ENCODE measurements at regions not wholly inside any gene's neighbourhood (a gene's known extent, or its start where the extent isn't known, plus 50 kb on each side); places are given as distances from the start of the nearest gene placed in this dataset.

DNA sequence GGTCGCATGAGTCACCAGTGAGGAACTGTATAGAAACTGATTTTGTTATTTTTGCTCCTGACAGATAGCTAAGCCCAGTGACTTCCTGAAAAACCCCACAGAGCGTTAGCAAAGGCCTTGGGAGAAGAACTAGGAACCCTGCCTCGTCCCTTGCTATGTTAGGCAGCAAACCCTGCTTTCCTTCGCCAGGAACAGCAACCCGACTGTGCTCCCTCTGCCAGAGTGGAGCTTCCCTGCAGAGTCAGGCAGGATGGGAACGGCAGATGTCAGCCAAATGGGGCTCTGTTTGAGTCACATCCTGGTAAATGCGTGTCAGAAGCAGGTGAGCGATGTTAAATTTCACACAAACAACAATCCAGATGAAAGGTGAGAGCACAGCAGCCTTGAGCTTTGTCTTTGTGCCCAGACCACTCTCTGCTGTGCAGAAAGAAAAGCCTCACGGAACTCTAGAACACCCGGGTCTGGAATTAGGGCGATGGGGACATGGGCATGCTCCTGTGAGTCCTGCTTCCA is 186.6 kb downstream of the ADAMTS15 start:
- TF ChIP-seq, protein P1, sequence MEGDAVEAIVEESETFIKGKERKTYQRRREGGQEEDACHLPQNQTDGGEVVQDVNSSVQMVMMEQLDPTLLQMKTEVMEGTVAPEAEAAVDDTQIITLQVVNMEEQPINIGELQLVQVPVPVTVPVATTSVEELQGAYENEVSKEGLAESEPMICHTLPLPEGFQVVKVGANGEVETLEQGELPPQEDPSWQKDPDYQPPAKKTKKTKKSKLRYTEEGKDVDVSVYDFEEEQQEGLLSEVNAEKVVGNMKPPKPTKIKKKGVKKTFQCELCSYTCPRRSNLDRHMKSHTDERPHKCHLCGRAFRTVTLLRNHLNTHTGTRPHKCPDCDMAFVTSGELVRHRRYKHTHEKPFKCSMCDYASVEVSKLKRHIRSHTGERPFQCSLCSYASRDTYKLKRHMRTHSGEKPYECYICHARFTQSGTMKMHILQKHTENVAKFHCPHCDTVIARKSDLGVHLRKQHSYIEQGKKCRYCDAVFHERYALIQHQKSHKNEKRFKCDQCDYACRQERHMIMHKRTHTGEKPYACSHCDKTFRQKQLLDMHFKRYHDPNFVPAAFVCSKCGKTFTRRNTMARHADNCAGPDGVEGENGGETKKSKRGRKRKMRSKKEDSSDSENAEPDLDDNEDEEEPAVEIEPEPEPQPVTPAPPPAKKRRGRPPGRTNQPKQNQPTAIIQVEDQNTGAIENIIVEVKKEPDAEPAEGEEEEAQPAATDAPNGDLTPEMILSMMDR (IDR thresholded peaks at IDR 0.05; ENCODE audit: insufficient read depth, low read length) = no peak
- H3K4me3 ChIP-seq (ENCODE audit: low read depth, low read length) = no peak overlapping the region
- DNase-seq (ENCODE audit: low read depth) = peak; percentile 64

DNA sequence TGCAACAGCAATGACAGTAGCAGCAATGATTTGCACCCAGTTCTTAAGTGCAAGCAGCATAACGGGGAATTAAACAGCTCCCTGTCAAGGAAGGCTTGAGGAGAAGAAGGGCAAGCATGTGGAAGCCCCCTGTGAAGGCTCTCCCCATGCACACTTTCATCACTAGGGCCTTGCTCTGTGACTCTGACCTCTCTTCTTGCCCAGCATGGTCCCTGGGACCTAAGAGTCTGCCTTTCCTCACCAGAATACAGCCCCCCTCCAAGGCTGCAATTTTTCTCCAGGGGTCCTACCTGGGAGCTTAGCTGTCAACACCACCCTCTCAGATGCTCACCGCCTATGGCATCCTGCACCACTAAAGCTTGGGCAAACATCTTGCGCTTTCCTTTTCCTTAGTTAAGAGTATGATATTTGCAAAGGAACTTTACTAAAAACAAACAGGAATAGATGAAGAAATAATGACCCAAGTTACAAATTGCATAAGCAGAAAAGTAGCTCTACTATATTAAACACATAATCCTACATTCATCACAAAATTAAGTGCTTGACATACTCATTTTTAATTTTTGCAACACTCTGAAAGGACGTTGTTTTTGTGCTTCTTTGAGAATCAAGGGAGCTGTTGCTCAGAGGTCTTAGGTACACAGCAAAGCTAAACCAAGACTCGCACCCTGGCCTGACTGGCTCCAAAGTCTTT is 187.6 kb downstream of the ADAMTS15 start:
- TF ChIP-seq, protein P1 (IDR thresholded peaks at IDR 0.05; ENCODE audit: insufficient read depth, low read length) = no peak
- H3K4me3 ChIP-seq (ENCODE audit: low read depth, low read length) = no peak overlapping the region
- DNase-seq (ENCODE audit: low read depth) = no peak

DNA sequence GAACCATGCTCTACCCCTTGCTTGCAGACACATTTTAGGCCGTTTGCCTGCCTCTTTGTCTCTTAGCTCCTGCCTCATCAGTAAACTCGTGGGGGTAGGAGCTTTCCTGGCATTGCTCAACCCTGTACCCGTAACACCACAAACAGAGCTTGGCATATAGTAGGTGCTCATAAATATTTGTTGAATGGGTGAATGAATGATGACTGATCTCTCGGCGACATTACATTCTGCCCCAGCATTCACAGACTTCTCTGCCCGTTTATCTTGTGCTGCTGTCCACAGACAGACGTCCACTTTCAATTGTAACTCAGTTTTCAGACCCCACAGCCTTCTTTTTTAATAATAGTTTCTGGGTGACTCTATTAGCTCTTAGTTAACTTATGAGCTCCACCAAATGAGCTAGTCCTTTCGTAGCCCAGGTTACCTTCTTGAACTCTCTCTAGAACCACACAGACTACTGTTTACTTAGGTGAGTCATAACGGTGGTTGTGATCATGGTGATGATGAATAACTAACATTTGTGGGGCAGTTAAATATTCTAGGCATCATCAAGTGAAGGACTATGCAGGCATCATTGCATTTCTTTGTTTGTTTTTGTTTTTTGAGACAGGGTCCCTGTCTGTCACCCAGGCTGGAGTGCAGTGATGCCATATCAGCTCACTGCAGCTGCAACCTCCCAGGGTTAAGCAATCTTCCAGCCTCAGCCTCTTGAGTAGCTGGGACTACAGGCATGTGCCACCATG is 188.4 kb downstream of the ADAMTS15 start:
- TF ChIP-seq, protein P1 (IDR thresholded peaks at IDR 0.05; ENCODE audit: insufficient read depth, low read length) = no peak
- H3K4me3 ChIP-seq (ENCODE audit: low read depth, low read length) = no peak overlapping the region
- DNase-seq (ENCODE audit: low read depth) = peak; percentile 61

DNA sequence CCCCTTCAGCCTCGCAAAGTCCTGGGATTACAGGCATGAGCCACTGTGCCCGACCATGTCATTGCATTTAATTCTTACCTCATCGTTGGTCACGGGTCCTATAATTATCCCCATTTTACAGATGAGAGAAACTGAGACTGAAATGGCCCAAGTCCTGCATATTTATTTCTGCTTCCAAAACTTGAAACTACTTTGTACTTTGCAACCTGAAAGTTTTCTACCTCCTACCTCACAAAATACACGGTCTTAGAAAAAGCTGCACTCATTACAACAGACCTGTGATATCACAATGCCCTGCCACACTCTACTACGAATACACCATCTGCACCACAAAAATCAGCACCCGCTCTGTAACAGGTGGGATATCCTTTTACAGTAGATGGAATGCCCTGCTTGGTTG is 189.1 kb downstream of the ADAMTS15 start:
- no peak for DNase-seq (ENCODE audit: low read depth)
- no peak overlapping the region for H3K4me3 ChIP-seq (ENCODE audit: low read depth, low read length)
- TF ChIP-seq, protein P1 (IDR thresholded peaks at IDR 0.05; ENCODE audit: insufficient read depth, low read length) = no peak

DNA sequence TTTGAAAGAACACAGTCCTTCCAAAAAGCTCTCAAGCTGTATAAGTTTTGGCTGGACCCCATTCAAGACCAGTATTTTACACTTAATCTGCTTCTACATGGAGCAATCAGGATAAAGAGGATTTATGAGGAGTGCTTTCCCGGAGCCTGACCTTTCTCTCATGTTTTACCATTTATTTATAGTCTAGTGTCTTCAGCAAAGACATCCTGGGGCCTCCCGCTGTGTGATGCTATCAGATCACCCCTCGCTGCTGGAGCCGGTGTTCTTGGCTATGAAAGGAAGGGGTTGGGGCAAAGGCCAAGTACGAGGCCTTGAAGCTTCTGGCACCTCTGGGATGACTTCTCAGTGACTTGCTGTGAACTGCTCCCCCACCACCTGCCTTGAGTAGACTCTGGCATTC is 189.6 kb downstream of the ADAMTS15 start:
- DNase-seq (ENCODE audit: low read depth) = no peak
- TF ChIP-seq, protein P1 (IDR thresholded peaks at IDR 0.05; ENCODE audit: insufficient read depth, low read length) = no peak
- H3K4me3 ChIP-seq (ENCODE audit: low read depth, low read length) = no peak overlapping the region

DNA sequence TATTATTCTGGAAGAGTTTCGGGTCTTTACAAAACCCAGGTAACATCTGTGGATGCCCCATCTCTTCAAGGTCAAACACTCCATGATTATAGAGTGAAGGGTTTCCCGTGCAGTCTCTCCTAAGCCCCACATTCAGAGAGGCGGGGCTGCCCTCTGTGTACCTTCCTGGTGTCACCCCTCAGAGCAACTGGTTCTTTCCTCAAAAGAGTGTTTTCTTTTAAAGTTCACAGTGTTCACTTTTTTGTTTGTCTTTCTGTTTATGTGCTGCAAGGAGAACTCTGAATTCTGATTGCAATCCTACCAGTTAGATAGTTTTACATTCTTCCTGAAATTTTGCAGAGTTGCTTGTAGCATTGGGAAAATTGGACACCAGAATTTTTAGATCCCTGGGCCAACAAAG is 190.2 kb downstream of the ADAMTS15 start:
- H3K4me3 ChIP-seq (ENCODE audit: low read depth, low read length) = no peak overlapping the region
- TF ChIP-seq, protein P1 (IDR thresholded peaks at IDR 0.05; ENCODE audit: insufficient read depth, low read length) = no peak
- no peak for DNase-seq (ENCODE audit: low read depth)
